ENCODE measurements at regions not wholly inside any gene's neighbourhood (a gene's known extent, or its start where the extent isn't known, plus 50 kb on each side); places are given as distances from the start of the nearest gene placed in this dataset.

DNA sequence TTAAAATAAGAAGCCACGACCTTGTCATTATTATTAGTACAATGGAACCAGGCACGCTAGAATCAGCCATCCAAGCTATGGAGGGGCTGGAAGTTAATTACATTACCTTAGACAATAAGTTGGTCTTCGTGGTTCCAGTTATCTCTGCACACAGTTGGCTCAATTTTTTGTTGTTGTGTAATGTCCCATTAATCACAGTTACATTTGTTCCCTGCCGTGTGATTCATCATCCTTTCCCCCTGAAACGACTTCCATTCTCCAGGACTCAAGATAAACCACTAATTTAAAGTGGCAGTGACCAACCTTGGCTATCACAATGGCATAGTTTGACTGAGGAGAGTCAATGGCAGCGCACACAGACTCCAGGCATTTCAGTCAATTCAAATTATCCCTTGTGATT is 905.0 kb downstream of the RAB28 start:
- TF ChIP-seq CTCF (IDR thresholded peaks at IDR 0.05) (no peak), POLR2A (IDR thresholded peaks at IDR 0.05) (no peak), EP300 (IDR thresholded peaks at IDR 0.05) (no peak)

Data from tibial nerve (tissue), 4 donors.